ENCODE measurements at regions not wholly inside any gene's neighbourhood (a gene's known extent, or its start where the extent isn't known, plus 50 kb on each side); places are given as distances from the start of the nearest gene placed in this dataset.

DNA sequence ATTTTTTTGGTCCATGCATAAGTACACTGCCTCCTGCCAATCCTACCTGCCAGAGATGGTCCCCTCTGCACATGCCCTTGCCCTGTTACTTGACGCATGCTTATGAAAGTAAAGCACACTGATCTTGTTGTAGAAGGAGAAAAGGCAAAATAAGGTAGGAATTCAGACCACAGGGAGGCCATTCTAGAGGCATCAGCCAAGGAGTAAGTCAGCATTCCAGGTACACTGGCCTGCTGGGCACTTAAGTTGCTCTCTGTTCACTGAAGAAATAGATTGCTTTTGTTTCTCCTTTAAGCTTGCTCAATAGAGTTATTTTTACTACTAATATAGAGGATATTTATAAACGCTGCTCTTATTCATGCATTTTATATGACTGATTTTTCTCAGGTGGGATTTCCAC lies 604.4 kb downstream of the TDRD15 start:
- Histone ChIP-seq H3K9me3 (ENCODE audit: control insufficient read depth, insufficient read depth, low read length) (no peaks in the 10 kb centered on the region), H3K27ac (ENCODE audit: low read depth, low read length) (no peak overlapping the region), H3K4me3 (ENCODE audit: low read depth, low read length) (no peak overlapping the region), H3K9ac (ENCODE audit: low read depth, low read length) (no peak overlapping the region), H3K36me3 (ENCODE audit: control insufficient read depth, insufficient read depth, low read length) (no peaks in the 10 kb centered on the region), H3K4me1 (ENCODE audit: control insufficient read depth, insufficient read depth, low read length) (no peaks in the 10 kb centered on the region), H3K27me3 (ENCODE audit: control insufficient read depth, insufficient read depth, low read length) (no peaks in the 10 kb centered on the region)

DNA sequence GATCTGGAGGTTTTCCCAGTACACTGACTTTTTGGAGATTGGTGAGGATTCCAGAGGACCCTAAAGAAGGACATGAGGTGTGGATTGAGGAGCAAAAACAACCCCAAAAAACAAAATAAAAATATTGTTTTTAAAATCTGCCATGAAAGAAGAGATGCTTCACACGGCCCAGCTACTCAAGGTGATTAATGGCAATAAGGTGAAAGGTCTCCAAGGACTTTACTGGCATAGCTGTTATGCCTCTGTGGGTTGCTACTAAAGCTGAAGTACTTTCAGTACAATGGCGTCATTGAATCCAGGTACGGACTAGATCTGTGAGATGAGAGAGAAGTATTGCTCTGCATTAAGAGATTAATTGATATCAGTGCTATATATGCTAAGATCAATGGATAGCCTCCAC lies 606.4 kb downstream of the TDRD15 start:
- no peaks in the 10 kb centered on the region for H3K36me3 ChIP-seq (ENCODE audit: control insufficient read depth, insufficient read depth, low read length)
- H3K4me1 ChIP-seq (ENCODE audit: control insufficient read depth, insufficient read depth, low read length) = no peaks in the 10 kb centered on the region
- H3K9me3 ChIP-seq (ENCODE audit: control insufficient read depth, insufficient read depth, low read length) = no peaks in the 10 kb centered on the region
- no peaks in the 10 kb centered on the region for H3K27me3 ChIP-seq (ENCODE audit: control insufficient read depth, insufficient read depth, low read length)
- no peak overlapping the region for H3K9ac ChIP-seq (ENCODE audit: low read depth, low read length)
- H3K4me3 ChIP-seq (ENCODE audit: low read depth, low read length) = no peak overlapping the region
- H3K27ac ChIP-seq (ENCODE audit: low read depth, low read length) = no peak overlapping the region

- Histone ChIP-seq H3K36me3 (ENCODE audit: control insufficient read depth, insufficient read depth, low read length) (no peaks in the 10 kb centered on the region), H3K9ac (ENCODE audit: low read depth, low read length) (no peak overlapping the region), H3K27ac (ENCODE audit: low read depth, low read length) (no peak overlapping the region), H3K4me3 (ENCODE audit: low read depth, low read length) (no peak overlapping the region), H3K9me3 (ENCODE audit: control insufficient read depth, insufficient read depth, low read length) (no peaks in the 10 kb centered on the region), H3K27me3 (ENCODE audit: control insufficient read depth, insufficient read depth, low read length) (no peaks in the 10 kb centered on the region), H3K4me1 (ENCODE audit: control insufficient read depth, insufficient read depth, low read length) (no peaks in the 10 kb centered on the region)
Observed at GRCh38 chr2:21740484-21740883, 616.7 kb downstream of the TDRD15 start.

DNA sequence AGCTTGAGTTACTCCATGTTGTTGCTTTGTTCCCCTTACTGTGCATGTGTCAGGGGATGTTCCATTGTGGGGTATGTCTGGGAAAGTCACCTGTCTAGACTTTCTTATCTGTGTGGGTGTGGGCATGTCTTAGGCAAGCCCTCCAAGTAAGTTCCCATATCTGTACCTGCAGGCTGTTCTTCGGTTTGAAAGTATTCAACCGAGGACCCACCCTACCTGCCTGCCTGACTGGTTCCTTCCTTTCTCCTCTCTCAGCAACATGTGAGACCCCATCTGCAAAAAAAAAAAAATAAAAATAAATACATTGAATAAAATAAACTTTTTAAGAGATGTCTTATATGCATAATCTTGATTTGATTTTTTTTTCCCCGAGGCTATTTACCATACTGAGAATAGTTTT lies 622.7 kb downstream of the TDRD15 start:
- Histone ChIP-seq H3K27me3 (ENCODE audit: control insufficient read depth, insufficient read depth, low read length) (no peaks in the 10 kb centered on the region), H3K27ac (ENCODE audit: low read depth, low read length) (no peak overlapping the region), H3K4me3 (ENCODE audit: low read depth, low read length) (no peak overlapping the region), H3K9ac (ENCODE audit: low read depth, low read length) (no peak overlapping the region), H3K36me3 (ENCODE audit: control insufficient read depth, insufficient read depth, low read length) (no peaks in the 10 kb centered on the region), H3K9me3 (ENCODE audit: control insufficient read depth, insufficient read depth, low read length) (peaks cover 5% of the 10 kb centered on the region; the same call in 1 of the 2 replicates), H3K4me1 (ENCODE audit: control insufficient read depth, insufficient read depth, low read length) (no peaks in the 10 kb centered on the region)

DNA sequence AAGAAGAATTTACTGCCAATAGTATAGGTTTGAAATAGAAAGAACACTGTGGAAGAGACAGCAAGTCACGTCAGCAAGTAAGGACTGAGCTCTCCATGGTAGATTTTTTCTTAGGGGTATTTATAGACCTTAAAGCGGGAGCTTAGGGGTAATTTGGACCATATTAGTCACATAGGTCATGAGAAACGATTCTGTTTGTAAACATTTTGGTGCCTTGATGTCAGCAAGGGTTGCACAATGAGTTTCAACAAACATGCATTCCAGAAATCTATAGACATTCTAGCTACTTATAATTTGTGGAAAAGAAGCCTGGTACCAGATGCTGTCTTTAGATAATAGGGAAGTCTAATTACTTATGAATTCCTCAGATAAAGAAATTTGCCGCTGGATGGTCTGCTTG lies 624.7 kb downstream of the TDRD15 start:
- H3K27ac ChIP-seq (ENCODE audit: low read depth, low read length) = no peak overlapping the region
- no peaks in the 10 kb centered on the region for H3K27me3 ChIP-seq (ENCODE audit: control insufficient read depth, insufficient read depth, low read length)
- H3K4me3 ChIP-seq (ENCODE audit: low read depth, low read length) = no peak overlapping the region
- H3K9me3 ChIP-seq (ENCODE audit: control insufficient read depth, insufficient read depth, low read length) = peaks cover 5% of the 10 kb centered on the region; the same call in 1 of the 2 replicates
- H3K36me3 ChIP-seq (ENCODE audit: control insufficient read depth, insufficient read depth, low read length) = no peaks in the 10 kb centered on the region
- H3K4me1 ChIP-seq (ENCODE audit: control insufficient read depth, insufficient read depth, low read length) = peaks cover 5% of the 10 kb centered on the region; the same call in 1 of the 2 replicates
- no peak overlapping the region for H3K9ac ChIP-seq (ENCODE audit: low read depth, low read length)

DNA sequence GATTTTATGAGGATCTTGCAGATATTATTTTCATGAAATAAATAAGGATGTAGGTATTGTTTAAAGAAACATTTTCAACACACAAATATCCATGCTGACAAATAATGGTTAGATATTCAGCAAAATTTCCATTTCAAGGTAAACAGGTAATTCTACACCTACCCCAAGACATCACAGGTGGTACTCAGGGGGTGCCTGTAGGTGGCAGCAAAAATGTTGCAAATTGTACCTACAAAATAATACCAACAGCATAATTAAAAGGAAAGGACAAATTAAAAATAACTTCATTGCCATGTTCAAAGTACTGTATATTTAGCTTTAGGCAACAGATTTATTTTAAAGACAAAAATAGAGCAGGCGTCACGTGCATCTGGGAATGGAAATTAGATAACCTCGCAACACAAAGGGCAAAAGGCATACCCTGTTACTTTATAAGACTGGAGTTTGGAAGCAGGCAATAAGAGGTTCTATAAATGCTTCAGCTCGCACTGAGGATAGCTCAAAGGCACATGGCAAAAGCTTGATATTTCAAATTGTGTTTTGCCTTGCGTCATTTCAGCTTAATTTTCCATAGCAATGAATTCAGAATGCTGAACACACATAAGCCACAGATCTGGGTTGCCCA lies 630.5 kb downstream of the TDRD15 start:
- Histone ChIP-seq H3K27ac (ENCODE audit: low read depth, low read length) (no peak overlapping the region), H3K4me1 (ENCODE audit: control insufficient read depth, insufficient read depth, low read length) (peaks cover 18% of the 10 kb centered on the region), H3K9me3 (ENCODE audit: control insufficient read depth, insufficient read depth, low read length) (peaks cover 4% of the 10 kb centered on the region), H3K27me3 (ENCODE audit: control insufficient read depth, insufficient read depth, low read length) (no peaks in the 10 kb centered on the region), H3K9ac (ENCODE audit: low read depth, low read length) (no peak overlapping the region), H3K4me3 (ENCODE audit: low read depth, low read length) (no peak overlapping the region), H3K36me3 (ENCODE audit: control insufficient read depth, insufficient read depth, low read length) (no peaks in the 10 kb centered on the region)

DNA sequence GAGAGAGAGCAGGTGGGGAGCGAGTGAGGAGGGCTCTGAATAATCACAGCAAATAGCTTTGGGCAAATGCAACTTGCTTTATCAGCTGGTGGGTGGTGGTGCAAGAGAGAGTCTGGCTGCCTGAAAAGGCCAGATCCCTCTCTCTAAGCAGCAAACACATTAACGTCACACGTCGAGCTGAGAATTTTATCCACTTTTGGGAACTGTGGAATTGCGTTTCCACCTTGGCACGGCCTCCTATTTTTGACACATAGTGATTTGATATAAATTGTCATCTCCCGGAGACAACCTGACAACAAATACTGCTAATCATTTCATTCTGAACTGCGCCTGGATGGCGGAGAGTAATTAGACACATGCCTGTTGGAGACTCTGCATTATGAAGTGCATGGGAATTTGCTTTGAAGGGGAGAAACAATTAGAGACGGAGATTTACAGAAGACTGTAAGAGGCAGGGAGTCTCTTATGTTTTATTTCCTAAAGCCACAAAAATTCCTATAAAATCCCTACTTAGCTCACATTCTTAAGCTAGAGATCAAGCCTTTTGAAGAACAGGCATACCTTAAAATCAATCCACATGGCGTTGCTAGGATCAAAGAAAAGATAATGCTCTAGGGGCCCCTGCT lies 634.1 kb downstream of the TDRD15 start:
- peaks cover 18% of the 10 kb centered on the region for H3K4me1 ChIP-seq (ENCODE audit: control insufficient read depth, insufficient read depth, low read length)
- no peak overlapping the region for H3K27ac ChIP-seq (ENCODE audit: low read depth, low read length)
- peaks cover 4% of the 10 kb centered on the region for H3K9me3 ChIP-seq (ENCODE audit: control insufficient read depth, insufficient read depth, low read length)
- H3K27me3 ChIP-seq (ENCODE audit: control insufficient read depth, insufficient read depth, low read length) = no peaks in the 10 kb centered on the region
- no peak overlapping the region for H3K9ac ChIP-seq (ENCODE audit: low read depth, low read length)
- no peaks in the 10 kb centered on the region for H3K36me3 ChIP-seq (ENCODE audit: control insufficient read depth, insufficient read depth, low read length)
- no peak overlapping the region for H3K4me3 ChIP-seq (ENCODE audit: low read depth, low read length)

- H3K27ac ChIP-seq (ENCODE audit: low read depth, low read length) = no peak overlapping the region
- H3K9me3 ChIP-seq (ENCODE audit: control insufficient read depth, insufficient read depth, low read length) = peaks cover 4% of the 10 kb centered on the region
Observed at GRCh38 chr2:21759819-21760218, 636.1 kb downstream of the TDRD15 start.

DNA sequence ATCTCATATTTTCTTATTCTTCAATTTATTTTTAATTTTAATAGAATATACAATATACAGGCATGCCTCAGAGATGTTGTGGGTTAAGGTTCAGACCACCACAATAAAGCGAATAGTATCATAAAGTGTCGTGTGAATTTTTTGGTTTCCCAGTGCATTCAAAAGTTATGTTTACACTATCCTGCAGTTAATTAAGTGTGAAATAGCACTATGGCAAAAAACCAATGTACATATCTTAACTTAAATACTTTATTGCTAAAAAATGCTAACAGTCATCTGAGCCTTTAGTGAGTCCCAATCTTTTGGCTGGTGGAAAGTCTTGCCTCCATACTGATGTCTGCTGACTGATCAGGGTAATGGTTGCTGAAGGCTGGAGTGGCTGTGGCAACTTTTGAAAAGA lies 637.6 kb downstream of the TDRD15 start:
- Histone ChIP-seq H3K36me3 (ENCODE audit: control insufficient read depth, insufficient read depth, low read length) (no peaks in the 10 kb centered on the region), H3K4me1 (ENCODE audit: control insufficient read depth, insufficient read depth, low read length) (peaks cover 11% of the 10 kb centered on the region), H3K9me3 (ENCODE audit: control insufficient read depth, insufficient read depth, low read length) (peaks cover 3% of the 10 kb centered on the region)

More at GRCh38 chr2:21759819-21760218, 636.1 kb downstream of the TDRD15 start:
- Histone ChIP-seq H3K9ac (ENCODE audit: low read depth, low read length) (no peak overlapping the region), H3K27me3 (ENCODE audit: control insufficient read depth, insufficient read depth, low read length) (no peaks in the 10 kb centered on the region), H3K4me3 (ENCODE audit: low read depth, low read length) (no peak overlapping the region), H3K36me3 (ENCODE audit: control insufficient read depth, insufficient read depth, low read length) (no peaks in the 10 kb centered on the region), H3K4me1 (ENCODE audit: control insufficient read depth, insufficient read depth, low read length) (peaks cover 11% of the 10 kb centered on the region)

DNA sequence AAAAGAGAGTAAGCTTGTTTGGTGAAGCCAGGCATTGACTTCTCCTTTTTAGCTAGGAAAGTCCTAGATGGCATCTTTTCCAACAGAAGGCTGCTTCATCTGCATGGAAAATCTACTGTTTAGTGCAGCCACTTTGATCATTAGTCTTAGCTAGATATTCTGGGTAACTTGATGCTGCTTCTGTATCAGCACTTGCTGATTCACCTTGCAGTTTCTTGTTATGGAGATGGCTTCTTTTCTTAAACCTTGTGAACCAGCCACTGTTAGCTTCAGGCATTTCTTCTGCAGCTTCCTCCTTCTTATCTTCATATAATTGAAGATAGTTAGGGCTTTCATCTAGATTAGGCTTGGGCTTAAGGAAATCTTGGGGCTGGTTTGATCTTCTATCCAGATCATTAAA lies 639.7 kb downstream of the TDRD15 start:
- H3K9ac ChIP-seq (ENCODE audit: low read depth, low read length) = no peak overlapping the region
- H3K4me1 ChIP-seq (ENCODE audit: control insufficient read depth, insufficient read depth, low read length) = peaks cover 11% of the 10 kb centered on the region
- no peaks in the 10 kb centered on the region for H3K27me3 ChIP-seq (ENCODE audit: control insufficient read depth, insufficient read depth, low read length)
- H3K4me3 ChIP-seq (ENCODE audit: low read depth, low read length) = no peak overlapping the region
- H3K27ac ChIP-seq (ENCODE audit: low read depth, low read length) = no peak overlapping the region
- H3K36me3 ChIP-seq (ENCODE audit: control insufficient read depth, insufficient read depth, low read length) = no peaks in the 10 kb centered on the region
- no peaks in the 10 kb centered on the region for H3K9me3 ChIP-seq (ENCODE audit: control insufficient read depth, insufficient read depth, low read length)

More for the DNA sequence above, 637.6 kb downstream of the TDRD15 start:
- Histone ChIP-seq H3K9ac (ENCODE audit: low read depth, low read length) (no peak overlapping the region), H3K4me3 (ENCODE audit: low read depth, low read length) (no peak overlapping the region), H3K27ac (ENCODE audit: low read depth, low read length) (no peak overlapping the region), H3K27me3 (ENCODE audit: control insufficient read depth, insufficient read depth, low read length) (no peaks in the 10 kb centered on the region)

GRCh38 chr2:21770787-21771186 lies 647.0 kb downstream of the TDRD15 start:
- Histone ChIP-seq H3K4me3 (ENCODE audit: low read depth, low read length) (no peak overlapping the region), H3K36me3 (ENCODE audit: control insufficient read depth, insufficient read depth, low read length) (no peaks in the 10 kb centered on the region), H3K9me3 (ENCODE audit: control insufficient read depth, insufficient read depth, low read length) (no peaks in the 10 kb centered on the region), H3K27me3 (ENCODE audit: control insufficient read depth, insufficient read depth, low read length) (no peaks in the 10 kb centered on the region), H3K4me1 (ENCODE audit: control insufficient read depth, insufficient read depth, low read length) (no peaks in the 10 kb centered on the region), H3K27ac (ENCODE audit: low read depth, low read length) (no peak overlapping the region), H3K9ac (ENCODE audit: low read depth, low read length) (no peak overlapping the region)

All from HUES48 (cell line).